AG04449 (cell line): ENCODE measurements at regions not wholly inside any gene's neighbourhood (a gene's known extent, or its start where the extent isn't known, plus 50 kb on each side); places are given as distances from the start of the nearest gene placed in this dataset.
"Not testable (repeated sequence)": the region's sequence is repeated elsewhere in the genome, so short reads cannot be mapped to it uniquely, and the experiment has no call there.

Experiments used
- CTCF ChIA-PET: fragments of 350-600 bp; formaldehyde crosslinking; extraction: SDS; loops from one replicate; lab custom pipeline; 2021; ENCODE audit warnings: antibody characterized with exemption; lab: Yijun Ruan, JAX
- POLR2A ChIA-PET: fragments of 400-600, 350-600 bp; formaldehyde crosslinking; extraction: SDS; loops from one replicate; lab custom pipeline; 2020; ENCODE audit warnings: antibody characterized with exemption, inconsistent platforms; lab: Yijun Ruan, JAX
- DNase-seq: peaks from one replicate; pipeline ENCODE4 v3.0.0-alpha.2; 2010; ENCODE audit warnings: low read depth, low spot score
- H3K4me3 ChIP-seq: 2 replicates; pipeline ENCODE4 v1.5.1; 2011; ENCODE audit warnings: low read depth, mild to moderate bottlenecking, control low read depth, low read length
- CTCF ChIP-seq: IDR thresholded peaks from one replicate; pipeline ENCODE4 v1.5.1; 2011; ENCODE audit warnings: mild to moderate bottlenecking, moderate library complexity, low read length, control low read depth, inconsistent platforms; ENCODE audit not compliant: insufficient read depth; ENCODE audit errors: missing control alignments

- CTCF ChIA-PET = no interaction called here
- H3K4me3 ChIP-seq = no peak overlapping the region
- TF ChIP-seq CTCF = no peak
- POLR2A ChIA-PET = no interaction called here
- DNase-seq = no peak
These were observed 474.3 kb upstream of the TOM1L1 start for GRCh38 chr17:54426296-54426886.

- TF ChIP-seq CTCF = no peak
- ChIA-PET POLR2A (no interaction called here), CTCF (no interaction called here)
- H3K4me3 ChIP-seq = no peak overlapping the region
- no peak for DNase-seq
These were observed 464.7 kb upstream of the TOM1L1 start for GRCh38 chr17:54435966-54436365.

- ChIA-PET POLR2A (no interaction called here), CTCF (no interaction called here)
- H3K4me3 ChIP-seq = no peak overlapping the region
- no peak for DNase-seq
- TF ChIP-seq CTCF = no peak
These were observed 460.8 kb upstream of the TOM1L1 start for GRCh38 chr17:54439816-54440215.

- POLR2A ChIA-PET = no interaction called here
- no peak for TF ChIP-seq CTCF
These were observed 449.6 kb upstream of the TOM1L1 start for GRCh38 chr17:54451051-54451450.

GRCh38 chr17:54452666-54453348 lies 447.8 kb upstream of the TOM1L1 start:
- CTCF ChIA-PET = no interaction called here
- POLR2A ChIA-PET = no interaction called here
- H3K4me3 ChIP-seq = no peak overlapping the region
- TF ChIP-seq CTCF = no peak
- no peak for DNase-seq

More at GRCh38 chr17:54451051-54451450, 449.6 kb upstream of the TOM1L1 start:
- CTCF ChIA-PET = no interaction called here
- DNase-seq = no peak
- H3K4me3 ChIP-seq = no peak overlapping the region

- ChIA-PET CTCF (no interaction called here), POLR2A (no interaction called here)
- DNase-seq = no peak
- no peak overlapping the region for H3K4me3 ChIP-seq
- TF ChIP-seq CTCF = no peak
These were observed 445.3 kb upstream of the TOM1L1 start for GRCh38 chr17:54455251-54455868.

- POLR2A ChIA-PET, H3K4me3 ChIP-seq, DNase-seq, CTCF ChIA-PET: not testable (repeated sequence)
These were observed 435.2 kb upstream of the TOM1L1 start for GRCh38 chr17:54465443-54465842.
